Gastrocnemius medialis (tissue), 4 donors: ENCODE measurements at regions not wholly inside any gene's neighbourhood (a gene's known extent, or its start where the extent isn't known, plus 50 kb on each side); places are given as distances from the start of the nearest gene placed in this dataset.

Source experiments
- ATAC-seq, 2 donors: fragments of 150-250 bp; one replicate each; pipeline ENCODE4 v1.9.1; 2016
- DNase-seq, 2 donors: peaks; one replicate each; pipeline ENCODE4 v3.0.0-alpha.2; 2019
- H3K27ac ChIP-seq, 4 donors: fragments of 200-600 bp; sonication (generic); 1 replicate in 1 of 4; 2 replicates in 3 of 4; pipeline ENCODE4 v1.5.1; 2016 to 2018; ENCODE audit warnings: mild to moderate bottlenecking in 2 of 4, moderate library complexity in 1 of 4
- H3K27me3 ChIP-seq, 3 donors: fragments of 200-600 bp; sonication (generic) in 2 of 3; 1 replicate in 1 of 3; 2 replicates in 2 of 3; pipeline versions ENCODE4 v1.5.1 to v1.6.0; 2016 to 2019; ENCODE audit warnings: mild to moderate bottlenecking in 1 of 3, moderate library complexity in 1 of 3
- H3K36me3 ChIP-seq, 2 donors: fragments of 200-600 bp; sonication (generic) in 1 of 2; one replicate each; pipeline ENCODE4 v1.5.1; 2017 to 2018
- H3K4me1 ChIP-seq, 2 donors: fragments of 200-600 bp; sonication (generic) in 1 of 2; one replicate each; pipeline ENCODE4 v1.5.1; 2016 to 2017; ENCODE audit warnings: mild to moderate bottlenecking in 2 of 2
- H3K4me3 ChIP-seq, 4 donors: fragments of 200-600 bp; sonication (generic) in 3 of 4; 1 replicate in 1 of 4; 2 replicates in 3 of 4; pipeline ENCODE4 v1.5.1; 2016 to 2019; ENCODE audit warnings: mild to moderate bottlenecking in 2 of 4
- H3K9me3 ChIP-seq, 3 donors: fragments of 200-600 bp; sonication (generic) in 2 of 3; 1 replicate in 1 of 3; 2 replicates in 2 of 3; pipeline ENCODE4 v1.5.1; 2016 to 2019
- POLR2A ChIP-seq, 2 donors: fragments of 450-650 bp; IDR thresholded peaks; one replicate each; pipeline ENCODE4 v1.6.1; 2017; ENCODE audit warnings: antibody characterized with exemption in 2 of 2, mild to moderate bottlenecking in 2 of 2, moderate library complexity in 2 of 2
- in situ Hi-C, 4 donors: fragments of 200-750 bp; cut with MboI; loops; one replicate each; pipeline versions ENCODE4 v1.15.0 to v1.8.0; 2017; ENCODE audit warnings: low sequenced_read_pairs in 4 of 4
- intact Hi-C: fragments of 100-400 bp; cut with DNase I; formaldehyde crosslinking; loops from one replicate; pipeline ENCODE4 v1.15.1; 2023; ENCODE audit warnings: low total_unique reads
- TF ChIP-seq, protein P1 (sequence below), 5 experiments: fragments of 450-650 bp in 3 of 5; fragments of 200-600 bp in 2 of 5; sonication (generic) in 2 of 5; IDR thresholded peaks in 4 of 5; conservative IDR thresholded peaks in 1 of 5; 1 replicate in 4 of 5; 2 replicates in 1 of 5; pipeline ENCODE4 v1.5.1; 2016 to 2019; ENCODE audit warnings: antibody characterized with exemption in 5 of 5, mild to moderate bottlenecking in 3 of 5, moderate library complexity in 3 of 5

DNA sequence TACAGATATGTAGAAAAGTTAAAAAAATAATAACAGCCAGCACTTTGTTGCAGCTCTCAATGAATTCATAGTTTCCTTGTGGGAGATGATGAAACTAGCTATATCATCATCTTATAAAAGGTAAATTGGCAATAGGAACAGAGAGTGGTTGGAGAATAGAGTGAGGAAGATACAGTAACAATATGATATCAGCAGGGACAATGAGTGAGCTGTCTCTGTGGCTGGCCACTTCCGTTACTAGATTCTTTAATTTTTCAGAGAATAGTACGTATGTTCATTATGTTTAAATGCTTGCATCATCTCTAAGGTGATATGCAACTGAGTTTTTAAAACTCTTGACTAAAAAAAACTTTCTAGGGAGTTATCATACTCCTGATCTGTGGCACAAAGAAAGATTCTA is 1006.2 kb upstream of the FLRT2 start:
- intact Hi-C loops (no loop called here), in situ Hi-C loops (no loop called here)
- Histone ChIP-seq H3K4me3 (no peak overlapping the region), H3K4me1 (no peaks in the 10 kb centered on the region), H3K9me3 (no peaks in the 10 kb centered on the region), H3K36me3 (no peaks in the 10 kb centered on the region), H3K27ac (no peak overlapping the region), H3K27me3 (no peaks in the 10 kb centered on the region)
- DNase-seq (no peak), ATAC-seq (no peak)
- no peak for TF ChIP-seq POLR2A (IDR thresholded peaks at IDR 0.05)
- TF ChIP-seq, protein P1, sequence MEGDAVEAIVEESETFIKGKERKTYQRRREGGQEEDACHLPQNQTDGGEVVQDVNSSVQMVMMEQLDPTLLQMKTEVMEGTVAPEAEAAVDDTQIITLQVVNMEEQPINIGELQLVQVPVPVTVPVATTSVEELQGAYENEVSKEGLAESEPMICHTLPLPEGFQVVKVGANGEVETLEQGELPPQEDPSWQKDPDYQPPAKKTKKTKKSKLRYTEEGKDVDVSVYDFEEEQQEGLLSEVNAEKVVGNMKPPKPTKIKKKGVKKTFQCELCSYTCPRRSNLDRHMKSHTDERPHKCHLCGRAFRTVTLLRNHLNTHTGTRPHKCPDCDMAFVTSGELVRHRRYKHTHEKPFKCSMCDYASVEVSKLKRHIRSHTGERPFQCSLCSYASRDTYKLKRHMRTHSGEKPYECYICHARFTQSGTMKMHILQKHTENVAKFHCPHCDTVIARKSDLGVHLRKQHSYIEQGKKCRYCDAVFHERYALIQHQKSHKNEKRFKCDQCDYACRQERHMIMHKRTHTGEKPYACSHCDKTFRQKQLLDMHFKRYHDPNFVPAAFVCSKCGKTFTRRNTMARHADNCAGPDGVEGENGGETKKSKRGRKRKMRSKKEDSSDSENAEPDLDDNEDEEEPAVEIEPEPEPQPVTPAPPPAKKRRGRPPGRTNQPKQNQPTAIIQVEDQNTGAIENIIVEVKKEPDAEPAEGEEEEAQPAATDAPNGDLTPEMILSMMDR (IDR thresholded peaks at IDR 0.05 in 4 of 5, conservative IDR thresholded peaks at IDR 0.05 in 1 of 5), result no peak

DNA sequence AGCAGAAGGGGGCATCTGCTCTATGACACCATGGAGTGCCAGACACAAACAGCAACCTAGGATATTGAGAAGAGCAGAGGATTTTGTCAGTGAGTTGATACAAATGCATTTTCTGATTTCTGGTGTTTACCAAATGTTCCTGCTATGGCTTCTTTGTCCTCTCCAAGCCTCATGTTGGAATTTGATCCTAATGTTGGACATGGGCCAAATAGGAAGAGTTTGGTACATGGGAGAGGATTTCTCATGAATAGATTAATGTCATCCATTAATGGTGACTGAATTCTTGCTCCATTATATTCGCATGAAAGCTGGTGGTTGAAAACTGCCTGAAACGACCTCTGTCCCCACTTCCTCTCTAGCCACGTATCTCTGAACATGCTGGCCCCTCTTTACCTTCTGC is 1002.2 kb upstream of the FLRT2 start:
- TF ChIP-seq, protein P1 (IDR thresholded peaks at IDR 0.05 in 4 of 5, conservative IDR thresholded peaks at IDR 0.05 in 1 of 5), result no peak
- TF ChIP-seq POLR2A (IDR thresholded peaks at IDR 0.05), result no peak
- intact Hi-C loops (no loop called here), in situ Hi-C loops (no loop called here)
- DNase-seq, result no peak
- Histone ChIP-seq H3K27ac (no peak overlapping the region), H3K4me3 (no peak overlapping the region), H3K36me3 (no peaks in the 10 kb centered on the region), H3K4me1 (no peaks in the 10 kb centered on the region), H3K27me3 (no peaks in the 10 kb centered on the region), H3K9me3 (no peaks in the 10 kb centered on the region)
- no peak for ATAC-seq

DNA sequence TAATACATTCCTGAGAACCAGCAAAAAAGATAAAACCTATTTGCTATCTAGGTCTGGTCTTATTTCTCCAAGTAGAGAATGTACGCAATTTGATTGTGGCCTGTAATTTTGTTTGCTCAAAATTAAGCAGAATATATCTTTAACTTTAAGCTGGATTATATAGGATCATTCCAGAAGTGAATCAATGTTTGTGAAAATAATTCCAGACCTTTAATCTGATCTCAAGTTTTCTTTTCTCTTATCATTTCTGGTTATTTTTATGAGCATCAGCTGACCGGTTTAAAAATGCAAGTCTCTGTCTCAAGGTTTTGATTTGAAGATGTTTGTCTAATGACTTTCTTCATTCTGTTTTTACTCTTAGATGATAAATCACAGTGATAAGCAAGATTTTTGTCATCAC is 997.9 kb upstream of the FLRT2 start:
- TF ChIP-seq, protein P1 (IDR thresholded peaks at IDR 0.05 in 4 of 5, conservative IDR thresholded peaks at IDR 0.05 in 1 of 5), result no peak
- no peak for TF ChIP-seq POLR2A (IDR thresholded peaks at IDR 0.05)
- in situ Hi-C loops, result no loop called here
- intact Hi-C loops, result no loop called here
- Histone ChIP-seq H3K27ac (no peak overlapping the region), H3K4me3 (no peak overlapping the region), H3K27me3 (no peaks in the 10 kb centered on the region), H3K9me3 (no peaks in the 10 kb centered on the region), H3K36me3 (no peaks in the 10 kb centered on the region), H3K4me1 (no peaks in the 10 kb centered on the region)
- DNase-seq (no peak), ATAC-seq (no peak)

DNA sequence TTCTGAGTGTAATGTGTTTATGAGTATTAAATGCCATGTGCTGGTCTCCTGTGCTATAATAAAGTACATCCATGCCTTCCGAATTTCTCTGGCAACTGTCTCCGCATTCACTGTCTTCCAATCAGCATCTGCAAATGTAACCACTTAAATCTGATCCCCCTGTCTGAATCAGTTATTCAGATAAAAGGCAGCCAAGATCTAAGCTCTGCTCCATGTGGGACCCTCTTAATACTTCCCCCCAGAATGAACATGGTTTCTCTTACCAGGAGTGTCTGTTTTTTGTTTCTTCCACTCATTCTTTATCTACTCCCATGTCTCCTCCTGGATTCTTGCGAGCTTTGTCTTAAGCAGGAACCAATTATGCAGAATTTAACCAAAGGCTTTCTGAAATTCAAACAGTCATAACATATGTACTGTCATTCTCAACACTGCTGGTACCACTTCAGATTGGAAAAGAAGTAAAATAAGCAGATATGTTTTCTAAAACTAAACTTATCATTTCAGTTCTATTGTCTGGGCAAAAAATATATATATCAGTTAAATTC is 996.7 kb upstream of the FLRT2 start:
- no peaks in the 10 kb centered on the region for H3K9me3 ChIP-seq
- DNase-seq (no peak), ATAC-seq (no peak)
- no peak for TF ChIP-seq POLR2A (IDR thresholded peaks at IDR 0.05)
- TF ChIP-seq, protein P1 (IDR thresholded peaks at IDR 0.05 in 4 of 5, conservative IDR thresholded peaks at IDR 0.05 in 1 of 5), result no peak
- H3K27ac ChIP-seq, result no peak overlapping the region
- no peaks in the 10 kb centered on the region for H3K27me3 ChIP-seq
- in situ Hi-C loops (no loop called here), intact Hi-C loops (no loop called here)
- H3K4me3 ChIP-seq, result no peak overlapping the region
- H3K4me1 ChIP-seq, result no peaks in the 10 kb centered on the region
- H3K36me3 ChIP-seq, result no peaks in the 10 kb centered on the region

DNA sequence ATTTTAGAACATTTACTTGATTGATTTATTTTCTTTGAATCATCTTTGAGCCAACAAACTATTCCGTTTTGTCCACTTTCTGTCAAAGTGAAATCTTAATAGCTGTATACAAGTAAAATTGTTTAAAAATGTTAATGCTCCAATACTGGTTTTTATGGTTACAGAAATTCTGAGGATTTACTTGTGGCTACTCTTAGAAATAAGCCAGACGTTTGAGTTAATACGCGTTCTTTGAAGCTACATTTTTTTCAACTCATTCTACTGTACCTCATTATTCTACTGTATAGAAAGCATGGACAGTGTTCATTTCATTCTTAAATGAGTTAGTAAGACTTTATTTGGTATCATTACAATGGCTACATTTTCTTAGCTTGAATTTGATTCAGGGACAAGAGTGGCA is 996.2 kb upstream of the FLRT2 start:
- Histone ChIP-seq H3K4me3 (no peak overlapping the region), H3K9me3 (no peaks in the 10 kb centered on the region), H3K27ac (no peak overlapping the region), H3K4me1 (no peaks in the 10 kb centered on the region), H3K27me3 (no peaks in the 10 kb centered on the region), H3K36me3 (no peaks in the 10 kb centered on the region)
- intact Hi-C loops (no loop called here), in situ Hi-C loops (no loop called here)
- ATAC-seq, result no peak
- TF ChIP-seq, protein P1 (IDR thresholded peaks at IDR 0.05 in 4 of 5, conservative IDR thresholded peaks at IDR 0.05 in 1 of 5), result no peak
- TF ChIP-seq POLR2A (IDR thresholded peaks at IDR 0.05), result no peak
- DNase-seq, result no peak
